Stimulated activated naive CD8-positive, alpha-beta T cell treated with anti-CD3 and anti-CD28 coated beads, Interleukin-15, amount 100 ng/mL, for 72 hours (primary cell): ENCODE measurements at regions not wholly inside any gene's neighbourhood (a gene's known extent, or its start where the extent isn't known, plus 50 kb on each side); places are given as distances from the start of the nearest gene placed in this dataset.
A peak's percentile ranks its signal among the peaks of the same experiment; 100 is the strongest.

Experiments
- ATAC-seq: fragments of 150-1000 bp; cut with Tn5 transposase; 2 replicates; pipeline ENCODE4 v1.10.0; 2021; ENCODE audit warnings: mild to moderate bottlenecking, moderate library complexity
- DNase-seq, 2 donors: peaks; one replicate each; pipeline ENCODE4 v3.0.0; 2021 to 2022
- H3K27ac Mint-ChIP-seq, 2 donors: one replicate each; pipeline ENCODE4 v1.8.0; 2022; ENCODE audit warnings: mild to moderate bottlenecking in 2 of 2, mixed read lengths in 2 of 2, moderate library complexity in 2 of 2
- H3K27me3 Mint-ChIP-seq: one replicate; pipeline ENCODE4 v1.8.0; 2022; ENCODE audit warnings: mixed read lengths
- H3K4me1 Mint-ChIP-seq: one replicate; pipeline ENCODE4 v1.8.0; 2022; ENCODE audit warnings: mild to moderate bottlenecking, mixed read lengths
- H3K4me3 Mint-ChIP-seq, 2 donors: one replicate each; pipeline ENCODE4 v1.8.0; 2022; ENCODE audit warnings: mild to moderate bottlenecking in 2 of 2, mixed read lengths in 2 of 2, moderate library complexity in 1 of 2
- H3K9me3 Mint-ChIP-seq, 2 donors: one replicate each; pipeline ENCODE4 v1.8.0; 2022; ENCODE audit warnings: mixed read lengths in 2 of 2

DNA sequence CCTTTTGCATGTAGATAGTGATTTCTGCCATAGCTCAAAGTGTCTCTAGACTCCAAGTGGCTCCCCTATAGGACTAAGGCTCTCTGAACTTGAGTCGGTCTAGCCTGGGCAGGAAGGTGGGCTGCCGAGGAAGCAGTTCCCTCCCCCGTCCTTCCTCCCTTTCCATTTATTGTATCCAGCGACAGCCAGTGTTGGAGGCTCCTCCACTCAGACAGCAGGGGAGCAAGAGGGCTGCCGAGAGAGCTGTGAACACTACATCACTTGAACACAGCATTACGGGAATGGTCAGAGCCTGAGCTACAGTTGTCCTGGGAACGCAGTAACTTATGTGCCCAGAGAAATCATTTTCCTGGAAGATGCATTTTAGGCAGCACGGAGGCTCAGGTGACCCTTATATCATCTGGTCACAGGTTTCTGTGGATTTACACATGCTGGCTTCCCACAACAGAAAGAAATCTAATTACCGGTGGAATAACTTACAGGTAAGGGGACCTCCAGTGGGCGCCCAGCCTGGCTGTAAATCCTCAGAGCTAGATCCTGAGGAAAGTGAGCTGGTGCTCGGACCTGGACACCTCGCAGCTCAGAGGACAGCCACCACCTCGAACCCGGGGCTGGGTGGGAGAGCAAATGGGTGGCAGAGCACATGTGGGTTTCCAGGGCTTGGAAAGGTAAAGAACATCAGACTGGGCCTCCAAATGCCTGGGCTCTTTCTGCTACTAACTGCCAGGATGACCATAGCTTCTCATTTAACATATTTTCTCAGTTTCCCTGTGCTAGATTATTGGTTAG is 197.1 kb downstream of the UACA start:
- no peak overlapping the region for H3K4me3 Mint-ChIP-seq

DNA sequence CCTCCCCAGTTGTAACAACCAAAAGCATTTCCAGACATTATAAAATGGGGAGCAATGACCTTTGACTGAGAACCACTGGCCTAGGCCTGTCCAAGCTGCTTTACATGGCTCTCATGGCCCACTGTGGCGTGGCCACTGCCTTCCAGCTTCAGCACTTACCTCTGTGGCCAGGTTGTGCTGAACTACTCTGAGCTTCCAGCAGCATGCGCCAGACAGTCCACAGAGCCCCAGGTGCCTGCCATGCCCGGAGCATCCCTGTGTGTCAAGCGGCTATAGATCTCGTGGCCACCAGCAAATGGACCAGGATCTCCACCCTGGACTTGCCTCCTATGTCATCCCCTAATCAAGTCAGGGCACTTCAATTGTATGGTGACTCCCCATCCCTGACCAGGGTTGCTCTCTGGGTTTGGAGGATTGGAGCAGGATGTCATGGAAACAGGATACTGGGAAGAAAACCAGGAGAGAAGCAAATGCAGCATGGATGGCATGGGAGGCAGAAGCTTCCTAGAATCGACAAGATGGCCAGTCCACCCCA is 199.7 kb downstream of the UACA start:
- no peaks in the 10 kb centered on the region for H3K9me3 Mint-ChIP-seq
- H3K27me3 Mint-ChIP-seq: no peaks in the 10 kb centered on the region
- ATAC-seq (no peak), DNase-seq (no peak)
- H3K4me3 Mint-ChIP-seq: no peak overlapping the region
- H3K27ac Mint-ChIP-seq: no peak overlapping the region
- H3K4me1 Mint-ChIP-seq: peaks cover 21% of the 10 kb centered on the region

More for the DNA sequence above, 197.1 kb downstream of the UACA start:
- ATAC-seq (no peak), DNase-seq (no peak)
- Mint-ChIP-seq H3K9me3 (no peaks in the 10 kb centered on the region), H3K27ac (peak overlapping the region in 1 of 2 donors; percentile 52), H3K27me3 (no peaks in the 10 kb centered on the region), H3K4me1 (peaks cover 30% of the 10 kb centered on the region)

DNA sequence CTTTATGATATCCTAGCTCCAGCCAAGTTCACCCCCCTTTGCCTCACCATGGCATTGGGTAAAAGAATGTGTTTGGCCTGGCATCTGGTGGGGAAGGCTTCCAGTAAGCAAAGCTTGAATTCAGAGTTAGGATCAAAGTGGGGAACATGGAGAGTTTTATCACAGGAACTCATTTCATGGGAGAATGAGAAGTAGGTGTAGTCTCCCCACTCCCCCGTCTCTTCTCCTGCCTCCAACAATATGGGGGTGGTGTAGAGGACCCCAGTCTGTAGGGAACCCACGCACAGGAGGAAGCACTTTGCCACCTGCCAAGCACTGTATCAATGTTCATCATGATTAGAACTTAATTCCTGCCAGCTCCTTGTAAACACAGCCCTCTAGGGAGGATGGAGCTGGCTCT is 200.5 kb downstream of the UACA start:
- peaks cover 19% of the 10 kb centered on the region for H3K4me1 Mint-ChIP-seq
- no peak for ATAC-seq
- no peak overlapping the region for H3K27ac Mint-ChIP-seq
- H3K9me3 Mint-ChIP-seq: no peaks in the 10 kb centered on the region
- no peak overlapping the region for H3K4me3 Mint-ChIP-seq
- DNase-seq: no peak
- H3K27me3 Mint-ChIP-seq: no peaks in the 10 kb centered on the region

DNA sequence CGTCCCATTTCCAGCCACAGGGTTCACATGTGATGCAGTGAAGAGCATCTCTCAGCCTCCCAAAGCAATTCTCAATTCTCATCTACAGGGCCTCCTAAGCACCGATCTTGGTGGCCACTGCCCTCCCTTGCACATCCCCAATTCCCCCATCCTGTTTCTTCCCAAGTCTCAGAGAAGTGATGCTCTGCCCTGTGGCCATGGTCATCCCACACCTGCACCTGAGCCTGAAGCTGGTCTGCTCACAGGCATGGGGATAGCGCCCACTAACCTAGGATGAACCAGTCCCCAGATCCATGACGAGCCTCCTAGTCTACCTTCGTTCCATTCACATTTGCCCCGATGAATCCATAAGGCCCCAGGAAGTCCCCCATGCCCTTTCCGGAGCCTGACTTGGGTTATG is 201.5 kb downstream of the UACA start:
- no peaks in the 10 kb centered on the region for H3K27me3 Mint-ChIP-seq
- peaks cover 19% of the 10 kb centered on the region for H3K4me1 Mint-ChIP-seq
- DNase-seq: no peak
- ATAC-seq: no peak
- no peak overlapping the region for H3K27ac Mint-ChIP-seq
- no peak overlapping the region for H3K4me3 Mint-ChIP-seq
- no peaks in the 10 kb centered on the region for H3K9me3 Mint-ChIP-seq

DNA sequence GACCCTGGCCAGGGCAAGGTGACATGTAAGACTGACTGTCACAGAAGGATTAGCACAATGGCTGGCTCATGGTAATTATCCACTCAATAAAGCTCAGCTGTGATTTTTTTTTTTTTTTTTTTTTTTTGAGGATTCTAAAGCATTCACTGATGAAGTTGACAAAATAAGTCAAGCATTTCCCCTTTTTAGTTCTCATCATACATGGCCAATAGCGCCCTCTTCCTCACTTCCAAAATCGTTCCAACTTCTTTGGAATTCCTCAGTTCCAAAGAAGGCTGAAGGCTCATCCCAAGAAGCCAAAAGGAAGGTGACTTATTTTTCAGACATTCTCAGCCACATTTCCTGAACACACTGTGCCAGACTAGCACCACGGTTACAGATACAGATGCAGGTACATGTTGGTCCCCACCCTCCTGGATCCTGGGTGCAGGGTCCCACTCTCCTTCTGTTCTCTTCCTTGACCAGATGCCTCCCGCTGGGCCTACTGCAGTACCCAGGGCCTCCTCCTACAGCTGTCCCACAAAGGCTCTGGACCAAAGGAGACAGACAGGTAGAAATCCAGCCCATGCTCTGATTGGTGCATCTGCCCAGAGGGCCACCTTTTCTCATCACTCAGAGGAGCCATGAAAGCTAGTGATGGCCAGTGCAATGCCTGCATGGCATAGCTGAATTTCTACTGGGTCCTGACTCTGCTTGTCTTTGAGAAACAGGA is 202.6 kb downstream of the UACA start:
- ATAC-seq (no peak), DNase-seq (no peak)
- no peak overlapping the region for H3K27ac Mint-ChIP-seq
- H3K4me3 Mint-ChIP-seq: no peak overlapping the region
- H3K9me3 Mint-ChIP-seq: no peaks in the 10 kb centered on the region
- H3K4me1 Mint-ChIP-seq: peaks cover 13% of the 10 kb centered on the region
- H3K27me3 Mint-ChIP-seq: no peaks in the 10 kb centered on the region

DNA sequence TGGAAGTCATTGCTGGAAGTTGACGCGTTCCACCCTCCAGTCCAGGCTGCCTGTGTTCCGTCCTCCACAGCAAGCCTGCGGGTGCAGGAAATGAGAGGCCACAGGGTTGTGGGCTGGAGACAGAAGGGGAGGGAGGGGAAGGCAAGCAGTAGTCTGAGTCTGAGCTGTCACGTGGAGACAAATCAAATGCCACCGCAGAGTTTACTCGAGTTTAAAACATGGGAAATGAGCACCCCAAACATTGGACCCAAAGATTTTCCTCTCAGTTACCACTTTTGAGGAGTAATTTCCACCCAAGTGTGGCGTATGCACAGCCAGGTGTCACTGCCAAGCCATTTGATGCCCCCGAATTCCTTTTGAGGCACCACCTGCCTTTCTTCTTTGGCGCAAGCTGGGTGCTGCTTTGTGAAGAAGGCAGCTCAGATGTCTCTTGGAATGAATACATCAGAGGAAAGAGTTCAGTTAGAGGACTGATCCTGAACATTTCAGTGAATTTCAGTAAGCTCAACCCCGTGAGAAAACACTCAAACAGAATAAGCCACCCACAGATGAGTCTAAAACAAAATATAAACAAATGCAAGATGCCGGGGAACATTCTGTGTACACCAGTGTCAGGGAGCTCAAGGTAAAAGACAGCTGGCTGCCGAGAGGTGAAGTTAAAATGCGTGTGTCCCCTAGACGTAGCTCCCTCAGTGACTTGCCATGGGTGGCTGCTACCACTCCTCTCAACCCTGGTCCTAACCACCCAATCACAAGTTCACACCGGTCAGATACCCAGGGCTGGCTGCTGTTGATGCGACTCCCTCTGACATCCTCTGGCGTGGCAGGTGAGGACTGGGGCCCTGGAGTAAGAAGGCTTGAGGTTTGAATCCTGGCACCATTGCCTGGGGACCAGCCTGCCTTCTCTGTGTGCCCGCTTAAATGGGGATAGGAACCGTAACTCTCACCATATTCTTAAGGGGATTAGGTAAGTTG is 203.8 kb downstream of the UACA start:
- no peak overlapping the region for H3K27ac Mint-ChIP-seq
- H3K9me3 Mint-ChIP-seq: no peaks in the 10 kb centered on the region
- ATAC-seq (peak; percentile 93), DNase-seq (peak; percentile 47 to 69)
- peak overlapping the region in 1 of 2 donors; percentile 4 for H3K4me3 Mint-ChIP-seq
- H3K4me1 Mint-ChIP-seq: peaks cover 13% of the 10 kb centered on the region
- H3K27me3 Mint-ChIP-seq: no peaks in the 10 kb centered on the region

DNA sequence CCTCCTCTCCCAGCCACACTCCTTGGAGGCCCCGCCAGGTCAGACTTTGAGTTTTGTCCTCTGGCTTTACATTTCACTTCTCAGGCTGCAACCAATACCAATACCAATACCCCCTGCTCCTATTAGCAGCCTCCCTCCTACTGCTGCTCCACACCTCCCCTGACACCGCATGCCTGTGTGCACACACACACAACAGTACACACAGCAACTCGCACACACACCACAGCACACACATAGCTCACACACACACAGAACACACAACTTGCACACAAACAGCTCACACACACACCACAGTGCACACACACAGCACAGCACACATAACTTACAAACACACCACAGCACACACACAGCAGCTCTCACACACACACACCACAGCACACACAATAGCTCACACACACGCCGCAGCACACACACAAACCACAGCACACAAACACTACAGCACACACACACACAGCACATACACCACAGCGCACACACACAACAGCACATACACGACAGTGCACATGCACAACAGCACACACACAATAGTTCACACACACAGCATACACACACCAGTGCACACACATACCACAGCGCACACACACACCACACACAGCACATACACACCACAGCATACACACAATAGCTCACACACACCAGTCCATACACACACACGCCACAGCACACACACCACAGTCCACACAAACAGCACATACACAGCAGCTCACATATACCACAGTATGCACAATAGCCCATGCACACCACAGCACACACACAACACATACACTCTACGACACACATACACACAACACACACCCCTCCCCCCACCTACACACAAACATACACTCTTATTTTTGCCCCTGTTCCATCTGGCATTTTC is 204.7 kb downstream of the UACA start:
- no peaks in the 10 kb centered on the region for H3K9me3 Mint-ChIP-seq
- no peak overlapping the region for H3K4me3 Mint-ChIP-seq
- no peak overlapping the region for H3K27ac Mint-ChIP-seq
- DNase-seq (no peak), ATAC-seq (peak; percentile 63)
- H3K4me1 Mint-ChIP-seq: peaks cover 13% of the 10 kb centered on the region
- no peaks in the 10 kb centered on the region for H3K27me3 Mint-ChIP-seq

DNA sequence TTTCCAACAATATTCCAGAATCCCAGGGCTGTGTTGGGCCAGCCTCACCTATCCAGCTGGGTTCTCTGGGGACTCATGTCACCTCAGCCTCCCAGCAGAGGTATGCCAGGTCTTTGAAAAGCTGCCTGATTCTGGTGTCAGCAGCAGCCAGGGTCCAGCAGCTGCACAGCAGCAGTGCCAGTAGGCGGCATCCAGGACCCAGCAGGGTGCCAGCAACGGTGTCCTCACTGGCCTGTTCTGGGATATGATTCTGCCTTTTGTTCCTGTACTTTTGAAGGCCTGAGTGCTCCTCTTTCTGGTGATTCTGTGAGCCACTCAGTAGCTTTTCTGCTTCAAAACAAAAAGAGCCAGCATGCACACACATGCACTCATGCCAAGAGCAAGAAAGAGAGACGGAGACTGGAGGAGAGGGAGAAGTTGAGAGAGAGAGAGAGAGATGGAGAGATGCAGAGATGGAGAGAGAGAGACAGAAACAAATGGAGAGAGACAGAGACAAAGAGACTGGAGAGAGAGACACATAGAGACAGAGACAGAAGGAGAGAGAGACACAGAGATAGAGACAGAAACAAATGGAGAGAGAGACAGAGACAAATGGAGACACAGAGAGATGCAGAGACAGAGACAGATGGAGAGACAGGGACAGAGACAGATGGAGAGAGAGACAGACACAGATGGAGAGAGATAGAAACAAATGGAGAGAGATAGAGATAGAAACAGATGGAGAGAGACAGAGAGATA is 205.7 kb downstream of the UACA start:
- DNase-seq (no peak), ATAC-seq (no peak)
- Mint-ChIP-seq H3K27me3 (no peaks in the 10 kb centered on the region), H3K9me3 (no peaks in the 10 kb centered on the region), H3K27ac (no peak overlapping the region), H3K4me1 (peaks cover 13% of the 10 kb centered on the region), H3K4me3 (no peak overlapping the region)

DNA sequence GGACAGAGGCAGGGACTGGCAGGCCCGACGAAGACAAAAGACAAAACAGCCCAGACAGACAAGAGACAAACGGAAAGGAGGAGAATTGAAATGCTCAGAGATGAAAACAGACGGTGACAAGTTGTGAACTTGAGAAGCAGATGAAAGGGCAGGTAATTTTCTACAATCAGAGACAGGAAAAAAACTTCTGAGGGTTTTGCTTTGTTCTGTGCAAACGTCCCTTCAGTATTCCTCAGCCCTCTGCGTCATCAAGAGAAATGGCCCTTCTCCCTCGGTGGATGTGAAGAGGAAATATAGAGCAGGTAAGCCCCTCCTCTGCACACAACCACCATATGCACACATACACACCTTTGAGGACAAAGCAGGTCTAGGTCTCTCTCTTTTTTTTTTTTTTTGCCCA is 206.6 kb downstream of the UACA start:
- Mint-ChIP-seq H3K4me3 (no peak overlapping the region), H3K27ac (no peak overlapping the region), H3K27me3 (no peaks in the 10 kb centered on the region), H3K4me1 (peaks cover 12% of the 10 kb centered on the region), H3K9me3 (no peaks in the 10 kb centered on the region)
- DNase-seq (no peak), ATAC-seq (no peak)

- ATAC-seq: no peak
- H3K27ac Mint-ChIP-seq: no peak overlapping the region
Observed at GRCh38 chr15:70556151-70556741, 207.1 kb downstream of the UACA start.

DNA sequence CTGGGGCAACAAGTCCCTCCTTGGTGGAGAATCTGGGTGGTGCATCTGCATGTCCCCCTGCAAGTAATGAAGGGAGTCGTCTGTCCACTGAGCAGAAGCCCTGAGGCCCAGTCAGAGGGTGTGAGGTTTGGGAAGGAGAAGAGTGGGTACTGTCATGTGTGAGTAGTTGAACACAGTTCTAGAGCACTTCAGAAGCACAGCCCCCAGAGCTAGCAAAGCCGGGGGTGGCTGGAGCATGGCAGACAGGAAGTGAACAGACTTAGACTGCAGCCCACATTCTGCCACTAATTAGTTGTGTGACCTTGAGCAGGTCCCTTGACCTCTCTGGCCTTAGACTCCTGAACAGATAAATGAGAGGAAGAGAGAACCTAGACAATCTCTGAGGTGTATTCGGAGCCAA is 207.6 kb downstream of the UACA start:
- Mint-ChIP-seq H3K4me3 (peak overlapping the region in 1 of 2 donors; percentile 8), H3K27me3 (no peaks in the 10 kb centered on the region), H3K9me3 (no peaks in the 10 kb centered on the region), H3K27ac (peak overlapping the region in 1 of 2 donors; percentile 62), H3K4me1 (peaks cover 1% of the 10 kb centered on the region)
- ATAC-seq (no peak), DNase-seq (no peak)

More at GRCh38 chr15:70556151-70556741, 207.1 kb downstream of the UACA start:
- peaks cover 7% of the 10 kb centered on the region for H3K4me1 Mint-ChIP-seq
- H3K4me3 Mint-ChIP-seq: no peak overlapping the region
- H3K9me3 Mint-ChIP-seq: no peaks in the 10 kb centered on the region
- no peaks in the 10 kb centered on the region for H3K27me3 Mint-ChIP-seq
- DNase-seq: no peak

DNA sequence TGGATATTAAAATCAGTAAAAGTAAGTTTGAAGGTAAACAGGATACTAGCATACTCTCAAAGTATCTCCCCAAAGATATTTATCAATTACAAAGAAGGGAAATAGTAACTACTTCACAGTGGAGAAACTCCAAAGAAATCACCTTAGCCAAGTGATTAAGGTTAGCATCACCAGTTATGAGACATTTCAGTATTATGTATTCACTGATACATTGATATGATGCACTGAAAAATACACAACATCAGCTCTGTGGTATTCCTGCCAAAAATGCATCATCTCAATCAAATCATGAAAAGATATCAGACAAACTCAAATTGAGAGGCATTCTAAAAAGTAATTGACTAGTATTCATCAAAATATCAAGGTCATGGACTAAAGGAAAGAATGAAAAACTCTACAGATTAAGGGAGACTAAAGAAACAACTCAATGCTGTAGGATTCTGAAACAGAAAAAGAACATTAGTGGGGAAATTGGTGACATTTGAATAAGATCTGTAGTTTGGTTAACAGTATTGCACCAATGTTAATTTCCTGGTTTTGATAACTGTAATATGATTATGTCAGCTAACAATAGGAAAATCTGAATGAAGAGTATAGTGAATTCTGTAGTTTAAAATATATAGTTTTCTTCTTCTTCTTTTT is 215.4 kb downstream of the UACA start:
- H3K27me3 Mint-ChIP-seq: no peaks in the 10 kb centered on the region
- DNase-seq (no peak), ATAC-seq (peak; percentile 91)
- peak overlapping the region in 1 of 2 donors; percentile 93 for H3K27ac Mint-ChIP-seq
- peak overlapping the region; percentile 7 to 33 for H3K4me3 Mint-ChIP-seq
- H3K4me1 Mint-ChIP-seq: peaks cover 36% of the 10 kb centered on the region
- no peaks in the 10 kb centered on the region for H3K9me3 Mint-ChIP-seq

DNA sequence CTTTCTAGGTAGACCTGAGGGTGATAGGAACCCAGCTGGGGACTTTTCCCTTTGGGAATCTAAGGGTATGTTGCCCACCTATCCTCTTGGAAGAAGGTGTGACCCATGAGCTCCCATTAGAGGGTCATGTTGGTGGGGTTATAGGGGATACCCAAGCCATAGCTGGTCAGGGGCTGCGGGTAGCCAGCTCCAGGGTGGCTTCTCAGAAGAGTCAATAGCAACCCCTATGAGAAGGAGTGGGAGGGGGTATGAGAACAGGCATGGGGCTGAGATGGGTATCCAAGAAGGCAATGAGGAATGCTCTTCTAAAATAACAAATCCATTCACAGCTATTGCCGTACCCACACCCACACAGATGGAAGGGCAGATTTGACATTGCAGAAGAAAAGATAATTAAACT is 217.8 kb downstream of the UACA start:
- H3K27me3 Mint-ChIP-seq: peaks cover 5% of the 10 kb centered on the region
- ATAC-seq: no peak
- H3K4me3 Mint-ChIP-seq: peak overlapping the region; percentile 2 to 38
- H3K9me3 Mint-ChIP-seq: no peaks in the 10 kb centered on the region
- peaks cover 45% of the 10 kb centered on the region for H3K4me1 Mint-ChIP-seq
- H3K27ac Mint-ChIP-seq: peak overlapping the region; percentile 45 to 49
- no peak for DNase-seq
